Activated CD8-positive, alpha-beta memory T cell treated with anti-CD3 and anti-CD28 coated beads for 1 hour (primary cell): ENCODE measurements at regions not wholly inside any gene's neighbourhood (a gene's known extent, or its start where the extent isn't known, plus 50 kb on each side); places are given as distances from the start of the nearest gene placed in this dataset.

Experiments used
- DNase-seq, 2 donors: peaks; one replicate each; pipeline ENCODE4 v3.0.0-alpha.2; 2020; ENCODE audit warnings: low read depth in 1 of 2; ENCODE audit errors: extremely low read depth in 1 of 2

- no peak for DNase-seq
Measured at GRCh38 chr2:120966510-120967254, 231.0 kb downstream of the GLI2 start.

GRCh38 chr2:120968307-120969015 lies 232.8 kb downstream of the GLI2 start:
- DNase-seq = no peak

DNA sequence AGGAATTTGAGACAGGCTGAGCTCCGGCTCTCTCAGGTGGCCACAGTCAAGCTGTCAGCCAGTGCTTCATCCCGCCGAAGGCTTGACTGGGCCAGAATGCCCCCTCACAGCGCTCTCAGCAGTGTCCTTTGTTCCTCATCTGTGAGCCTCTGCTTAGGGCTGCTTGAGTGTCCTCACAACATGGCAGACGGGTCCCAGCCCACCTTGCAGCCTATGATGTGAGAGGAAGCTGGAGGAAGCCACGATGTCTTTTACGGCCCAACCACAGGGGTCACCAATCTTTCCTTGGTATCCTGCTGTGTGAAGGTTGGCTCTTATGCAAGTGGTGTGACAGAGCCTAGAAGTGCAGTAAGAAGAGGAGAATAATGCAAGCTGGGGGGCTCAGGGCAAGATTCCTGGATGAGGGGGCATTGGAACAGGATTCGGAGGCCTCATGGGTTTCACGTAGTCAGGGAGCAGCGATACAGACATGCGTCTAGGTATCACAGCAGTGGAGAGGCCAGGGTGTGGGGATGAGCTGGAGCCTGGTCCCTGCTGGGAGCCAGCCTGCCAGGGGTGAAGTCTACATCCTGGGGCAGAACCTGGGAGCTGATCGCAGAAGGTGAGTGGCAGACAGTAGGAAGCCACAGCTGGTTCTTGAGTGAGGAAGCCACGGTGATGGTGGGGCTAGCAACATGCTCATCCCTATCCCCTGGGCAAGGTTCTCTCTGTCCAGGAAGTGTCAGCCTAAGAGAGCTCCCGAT lies 234.1 kb downstream of the GLI2 start:
- no peak for DNase-seq

- DNase-seq = no peak
Measured at GRCh38 chr2:120971866-120972265, 236.2 kb downstream of the GLI2 start.

DNA sequence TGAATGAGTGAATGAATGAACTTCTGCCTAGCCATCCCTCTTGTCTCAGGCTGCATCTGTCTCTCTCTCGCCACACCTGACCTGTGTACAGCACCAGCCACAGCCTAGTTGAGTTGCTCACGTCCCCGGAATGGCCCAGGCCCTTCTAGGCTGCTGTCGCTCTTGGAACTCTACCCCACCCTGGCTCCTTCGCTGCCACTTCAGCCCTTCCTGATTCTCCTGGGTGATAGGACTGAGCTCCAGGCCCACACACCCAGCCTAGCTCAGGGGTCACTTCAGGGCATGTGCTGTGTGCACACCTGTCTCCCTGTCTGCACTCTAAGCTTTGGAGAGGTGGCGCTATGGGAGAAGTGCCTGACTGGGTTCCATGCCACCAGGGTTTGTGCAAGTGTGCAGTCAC lies 236.6 kb downstream of the GLI2 start:
- no peak for DNase-seq

GRCh38 chr2:120973196-120973595 lies 237.5 kb downstream of the GLI2 start:
- no peak for DNase-seq

GRCh38 chr2:120974950-120975349 lies 239.3 kb downstream of the GLI2 start:
- no peak for DNase-seq

DNA sequence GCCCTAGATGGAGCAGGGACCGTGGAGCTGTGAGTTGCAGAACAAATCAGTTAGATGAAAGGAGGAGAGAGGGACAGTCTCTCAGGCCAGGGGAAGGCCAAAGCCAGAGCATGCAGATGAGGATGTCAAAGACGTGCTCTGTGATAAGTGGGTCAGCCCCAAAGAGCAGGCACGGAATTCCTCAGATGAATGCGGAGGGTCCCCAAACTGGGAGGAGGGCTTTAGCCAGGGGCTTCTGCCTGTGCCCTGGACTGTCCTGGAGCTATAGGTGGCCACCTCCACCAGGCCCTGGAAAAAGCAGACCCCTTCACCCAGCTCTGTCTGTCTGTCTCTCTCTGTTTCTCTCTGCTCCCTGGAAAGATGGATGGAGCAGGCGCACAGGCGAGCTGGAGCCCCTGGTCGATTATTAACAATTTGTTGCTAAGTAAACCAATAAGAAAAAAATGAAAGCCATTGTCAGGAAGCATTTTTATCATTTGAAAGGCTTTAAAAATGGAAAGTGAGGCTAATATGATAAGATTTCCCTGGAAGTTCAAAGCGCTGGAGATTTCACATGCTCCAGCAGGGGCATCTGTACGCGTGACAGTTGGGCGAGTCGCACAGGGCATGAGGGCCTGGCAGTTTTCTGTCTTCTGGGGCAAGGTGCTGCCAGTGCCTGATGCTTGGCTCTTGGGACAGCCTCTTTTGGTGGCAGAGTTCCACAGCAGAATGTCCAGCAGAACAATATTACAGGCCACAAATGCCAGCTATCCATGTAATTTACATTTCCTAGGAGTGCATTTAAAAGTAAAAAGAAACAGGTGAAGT lies 241.0 kb downstream of the GLI2 start:
- DNase-seq = no peak

DNA sequence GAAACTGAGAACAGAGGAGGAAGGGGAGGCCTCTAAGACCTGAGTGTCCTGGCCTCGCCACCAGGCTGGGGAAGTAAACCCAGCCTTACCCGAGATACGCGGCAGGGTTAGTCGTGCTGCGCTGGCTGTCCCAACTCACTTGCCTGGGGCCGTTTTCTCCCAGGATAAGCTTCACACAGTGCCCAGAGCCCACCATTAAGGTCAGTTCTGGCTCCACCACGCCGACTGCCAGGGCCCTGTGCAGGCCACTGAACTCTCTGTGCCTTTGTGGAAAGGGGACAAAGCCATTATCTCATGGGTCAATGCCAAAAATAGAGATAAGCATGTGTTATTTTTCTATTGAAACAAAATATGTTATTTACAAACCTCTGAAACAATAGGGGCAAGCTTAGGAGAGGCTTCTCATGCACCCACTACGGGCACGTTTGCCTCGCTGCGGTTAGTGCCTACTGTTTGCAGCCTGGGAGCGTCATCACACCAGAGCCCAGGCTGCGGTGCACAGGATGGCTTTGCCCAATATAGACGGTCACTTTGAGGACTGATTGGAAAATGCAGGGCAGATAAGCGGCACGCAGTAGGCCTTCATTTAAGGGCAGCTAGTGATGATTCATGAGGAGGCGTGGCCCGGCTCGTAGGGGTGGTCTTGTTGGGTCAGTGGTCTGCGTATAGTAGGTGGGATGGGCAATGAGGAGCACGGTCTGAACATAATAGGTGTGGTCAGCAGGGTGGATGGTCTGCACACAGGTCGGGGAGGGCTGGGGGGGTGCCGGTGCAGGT lies 242.1 kb downstream of the GLI2 start:
- no peak for DNase-seq

DNA sequence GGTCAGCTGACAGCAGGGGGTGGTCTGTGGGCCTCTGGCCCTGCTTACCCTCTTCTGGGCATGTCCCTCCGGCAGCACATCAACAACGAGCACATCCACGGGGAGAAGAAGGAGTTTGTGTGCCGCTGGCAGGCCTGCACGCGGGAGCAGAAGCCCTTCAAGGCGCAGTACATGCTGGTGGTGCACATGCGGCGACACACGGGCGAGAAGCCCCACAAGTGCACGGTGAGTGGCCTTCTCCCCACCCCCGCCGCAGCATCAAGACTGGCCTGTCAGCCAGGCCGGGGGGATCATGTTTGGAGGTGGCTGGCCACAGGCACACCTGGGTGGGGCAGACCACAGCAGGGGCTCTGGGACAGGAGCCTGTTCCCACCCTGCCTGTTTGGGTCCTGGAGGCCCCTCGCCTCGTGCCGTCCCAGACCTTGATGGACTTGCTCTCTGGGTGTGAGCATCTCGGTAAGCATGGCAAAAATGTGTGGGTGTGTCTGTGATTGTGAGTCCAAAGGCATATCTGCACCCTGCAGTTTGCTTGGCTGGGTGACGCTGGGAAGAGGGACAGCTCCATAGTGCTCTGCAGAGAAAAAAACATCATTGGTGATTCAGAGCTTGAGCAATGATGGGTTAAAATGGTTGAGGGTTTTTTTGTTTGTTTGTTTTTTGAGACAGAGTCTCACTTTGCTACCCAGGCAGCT lies 242.8 kb downstream of the GLI2 start:
- no peak for DNase-seq

DNA sequence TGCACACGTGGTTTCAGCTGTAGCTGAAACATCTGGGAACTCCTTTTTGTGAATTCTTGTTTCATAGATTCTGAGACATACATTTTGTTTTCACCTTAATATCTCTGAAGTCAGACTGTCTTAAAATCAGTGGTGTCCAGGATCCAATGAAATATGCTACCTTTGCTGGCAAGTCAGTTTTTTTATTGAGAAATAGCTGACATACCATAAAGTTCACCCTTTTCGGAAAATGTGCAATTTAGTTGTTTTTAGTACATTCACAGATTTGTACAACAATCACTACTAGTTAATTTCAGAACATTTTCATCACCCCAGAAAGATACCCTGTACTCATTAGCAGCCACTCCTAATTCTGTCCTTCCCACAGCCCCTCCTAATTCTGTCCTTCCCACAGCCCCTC lies 243.7 kb downstream of the GLI2 start:
- no peak for DNase-seq

GRCh38 chr2:120979921-120980320 lies 244.3 kb downstream of the GLI2 start:
- no peak for DNase-seq

DNA sequence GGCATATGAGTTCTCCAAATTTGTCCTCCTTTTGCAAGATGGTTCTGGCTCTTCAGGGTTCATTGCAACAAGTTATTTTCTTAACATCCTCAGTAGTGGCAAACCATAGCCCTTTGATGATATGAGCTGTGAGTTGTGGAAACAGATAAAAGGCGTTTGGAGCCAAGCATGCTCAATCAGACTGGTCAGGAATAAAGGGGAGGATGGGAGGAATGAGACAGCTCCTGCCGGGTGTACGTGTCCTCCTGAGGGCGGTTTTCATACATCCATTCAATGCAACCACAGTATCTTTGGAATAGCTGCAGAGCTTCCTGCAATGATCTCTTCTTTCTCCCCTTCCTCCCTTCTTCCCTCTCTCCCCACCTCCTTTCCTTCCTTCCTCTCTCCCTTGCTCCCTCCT lies 245.8 kb downstream of the GLI2 start:
- DNase-seq = no peak

DNA sequence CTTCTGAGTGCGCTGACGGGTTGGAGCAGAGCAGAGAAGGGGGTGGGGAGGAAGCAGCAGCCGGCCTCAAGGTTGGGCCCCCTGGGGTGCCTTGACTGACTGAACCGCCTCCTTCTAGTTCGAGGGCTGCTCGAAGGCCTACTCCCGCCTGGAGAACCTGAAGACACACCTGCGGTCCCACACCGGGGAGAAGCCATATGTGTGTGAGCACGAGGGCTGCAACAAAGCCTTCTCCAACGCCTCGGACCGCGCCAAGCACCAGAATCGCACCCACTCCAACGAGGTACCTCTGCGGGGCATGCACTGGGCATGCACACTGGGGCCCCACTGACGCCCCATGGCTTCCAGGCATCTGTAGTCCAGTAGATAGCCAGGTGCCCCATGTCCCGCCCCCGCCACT lies 246.9 kb downstream of the GLI2 start:
- DNase-seq = no peak

DNA sequence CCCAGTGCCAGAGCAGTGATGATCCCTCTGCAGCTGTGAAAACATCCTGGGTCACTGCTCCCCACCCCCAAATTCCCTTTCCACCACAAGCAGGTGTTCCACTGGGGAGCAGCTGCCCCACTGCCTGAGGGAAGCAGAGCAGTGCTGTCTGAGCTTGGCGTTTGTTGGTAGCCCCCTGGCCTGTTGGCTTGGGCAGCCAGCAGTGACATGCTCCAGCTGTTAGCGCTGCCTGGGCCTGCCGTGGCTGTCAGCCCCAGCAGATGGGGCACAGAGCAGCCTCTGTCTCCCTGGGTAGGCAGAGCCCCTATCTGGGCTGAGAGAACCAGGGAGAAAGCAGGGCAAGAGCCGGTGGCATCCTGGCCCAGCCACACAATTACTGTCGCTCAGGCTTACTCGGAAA lies 247.7 kb downstream of the GLI2 start:
- no peak for DNase-seq

GRCh38 chr2:120984046-120984445 lies 248.4 kb downstream of the GLI2 start:
- no peak for DNase-seq

- no peak for DNase-seq
Measured at GRCh38 chr2:120984452-120985173, 248.9 kb downstream of the GLI2 start.

DNA sequence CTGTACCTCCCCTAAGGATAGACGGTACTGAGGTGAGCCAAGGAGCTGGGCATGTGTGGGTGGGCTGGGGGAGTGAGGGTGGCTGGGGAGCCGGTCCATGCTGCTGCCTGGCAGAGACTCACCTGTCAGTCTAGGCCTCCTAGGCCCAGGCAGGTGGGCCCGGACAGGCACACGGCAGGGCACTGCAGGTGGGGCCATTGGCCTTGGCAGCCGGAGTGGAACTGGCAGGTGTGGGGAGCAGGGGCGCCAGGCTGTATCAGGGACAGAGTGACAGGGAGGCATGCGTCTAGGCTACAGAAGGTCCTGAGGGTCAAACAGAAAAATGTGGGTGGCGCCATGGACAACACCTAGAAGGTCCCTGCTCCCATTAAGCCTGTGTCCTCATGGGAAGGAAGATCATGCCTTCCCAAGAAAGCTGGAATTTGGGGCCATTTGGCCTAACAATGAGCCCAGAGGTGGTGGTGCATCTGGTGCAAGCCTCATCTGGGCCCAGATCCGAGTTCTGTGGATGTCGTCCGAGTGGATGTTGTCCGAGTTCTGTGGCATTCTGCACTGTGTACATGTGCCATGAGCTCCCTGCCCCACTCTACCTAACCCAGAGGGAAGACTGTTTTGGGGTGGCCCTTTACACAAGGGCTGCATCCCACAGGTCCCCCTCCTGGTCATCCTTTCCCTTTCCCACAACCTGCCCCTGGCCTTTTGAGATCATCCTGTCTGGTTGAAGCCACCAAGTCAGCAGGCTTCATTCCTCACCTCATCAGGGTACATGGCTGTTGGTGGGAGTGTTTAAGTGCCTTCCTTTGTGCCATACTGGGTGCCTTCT lies 249.7 kb downstream of the GLI2 start:
- DNase-seq = no peak
